OCI-LY1 (cell line): ENCODE measurements at regions not wholly inside any gene's neighbourhood (a gene's known extent, or its start where the extent isn't known, plus 50 kb on each side); places are given as distances from the start of the nearest gene placed in this dataset.

Experiments
- CTCF ChIP-seq: fragments of 200-600 bp; sonication (generic), shearing (Covaris generic); IDR thresholded peaks from 2 replicates; pipeline ENCODE4 v1.5.1; 2017; ENCODE audit warnings: mild to moderate bottlenecking, antibody characterized with exemption, low read length, moderate library complexity, mixed read lengths
- EZH2 ChIP-seq: fragments of 200-600 bp; sonication (generic), shearing (Covaris generic); IDR thresholded peaks from 2 replicates; pipeline ENCODE4 v1.8.0; 2017; ENCODE audit warnings: borderline replicate concordance, mixed run types, mild to moderate bottlenecking, antibody characterized with exemption, low read length, moderate library complexity, mixed read lengths

- TF ChIP-seq CTCF (no peak), EZH2 (no peak)
Measured at GRCh38 chr14:22143363-22143762, 445.7 kb downstream of the DAD1 start.
